KBM-7 (cell line): ENCODE measurements at regions not wholly inside any gene's neighbourhood (a gene's known extent, or its start where the extent isn't known, plus 50 kb on each side); places are given as distances from the start of the nearest gene placed in this dataset.

ENCODE experiments used
- DNase-seq: peaks from one replicate; pipeline ENCODE4 v3.0.0-alpha.2; 2015
- in situ Hi-C: fragments of 300-500 bp; cut with MboI; formaldehyde crosslinking; loops from 2 replicates; pipeline ENCODE4 v1.14.3; 2020; ENCODE audit warnings: low sequenced_read_pairs, low pct_unique_long_range_greater_than_20kb, mixed read lengths

DNA sequence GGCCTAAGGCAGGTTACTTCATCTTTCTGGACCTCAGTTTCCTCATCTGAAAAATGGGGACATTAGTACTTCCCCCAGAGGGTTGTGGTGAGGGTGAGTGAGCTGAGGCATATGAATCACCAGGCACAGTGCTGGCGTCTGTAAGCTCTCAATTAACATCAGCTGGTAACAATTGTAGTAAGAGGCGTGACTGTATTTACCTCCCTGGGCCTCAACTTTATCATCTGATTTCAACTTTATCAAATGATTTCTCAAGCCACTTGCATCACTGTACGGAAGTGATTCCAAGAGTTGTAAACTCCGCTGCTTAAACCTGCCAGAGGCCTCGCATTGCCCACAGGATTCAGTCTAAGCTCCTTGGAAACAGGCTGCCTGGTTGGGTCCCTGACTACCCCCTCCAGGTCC, 53.6 kb upstream of the PKDCC start:
- in situ Hi-C loops: no loop called here
- no peak for DNase-seq

DNA sequence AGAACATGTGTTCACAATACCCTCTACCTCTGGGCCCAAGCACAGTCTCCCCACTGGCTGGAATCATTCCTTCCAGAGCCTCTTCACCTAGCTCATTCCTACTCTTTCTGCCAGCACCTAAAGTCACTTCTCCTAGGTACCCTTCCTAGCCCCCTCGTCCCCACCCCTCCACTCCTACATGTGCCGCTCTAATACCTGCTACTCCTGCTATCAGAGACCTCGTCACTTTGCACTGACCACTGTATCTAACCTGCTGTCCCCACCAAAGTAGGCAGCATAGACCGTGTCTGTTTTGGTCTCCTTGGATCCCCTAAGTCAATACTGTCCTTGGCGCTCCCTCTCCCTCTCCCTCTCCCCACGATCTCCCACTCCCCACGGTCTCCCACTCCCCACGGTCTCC, 53.2 kb upstream of the PKDCC start:
- DNase-seq: no peak
- in situ Hi-C loops: no loop called here

DNA sequence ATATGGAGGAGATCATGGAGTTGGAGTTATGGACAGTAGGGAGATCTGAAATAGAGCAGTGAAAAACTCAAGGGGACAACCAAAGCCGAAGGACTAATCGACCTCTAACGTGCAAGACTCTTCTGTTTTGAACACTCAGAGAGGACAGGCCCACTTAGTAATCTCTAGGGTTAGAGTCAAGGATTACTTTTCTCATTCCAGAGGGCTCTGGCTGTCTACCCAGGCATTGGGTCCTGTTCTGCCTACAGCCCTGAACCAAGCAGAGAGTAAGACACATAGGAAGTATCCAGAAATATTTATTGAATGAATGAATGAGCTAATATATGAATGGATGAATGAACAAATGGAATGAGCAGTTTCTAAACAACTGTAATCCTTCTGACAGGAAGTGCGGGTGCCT, 50.3 kb upstream of the PKDCC start:
- in situ Hi-C loops: no loop called here

More for the DNA sequence above, 50.3 kb upstream of the PKDCC start:
- DNase-seq: no peak
